DMS153 (cell line): ENCODE measurements at regions not wholly inside any gene's neighbourhood (a gene's known extent, or its start where the extent isn't known, plus 50 kb on each side); places are given as distances from the start of the nearest gene placed in this dataset.
"Not testable (repeated sequence)": the region's sequence is repeated elsewhere in the genome, so short reads cannot be mapped to it uniquely, and the experiment has no call there.

Experiments
- DNase-seq: peaks from one replicate; lab custom pipeline; 2025; lab: John Stamatoyannopoulos, UW

- no peak for DNase-seq
Measured at GRCh38 chr9:73054091-73054490, 97.6 kb upstream of the ANXA1 start.

- DNase-seq: no peak
Measured at GRCh38 chr9:73053543-73053942, 98.1 kb upstream of the ANXA1 start.

GRCh38 chr9:73050887-73051550 is 98.2 kb upstream of the ALDH1A1 start:
- DNase-seq: no peak

- DNase-seq: no peak
Measured at GRCh38 chr9:73050065-73050816, 97.4 kb upstream of the ALDH1A1 start.

GRCh38 chr9:73049280-73049679 is 96.4 kb upstream of the ALDH1A1 start:
- DNase-seq: no peak

GRCh38 chr9:73046769-73047168 is 93.9 kb upstream of the ALDH1A1 start:
- no peak for DNase-seq

- not testable (repeated sequence) for DNase-seq
Measured at GRCh38 chr9:73044776-73045175, 91.9 kb upstream of the ALDH1A1 start.

GRCh38 chr9:73042155-73042554 is 89.3 kb upstream of the ALDH1A1 start:
- DNase-seq: no peak

- no peak for DNase-seq
Measured at GRCh38 chr9:73039271-73040263, 86.7 kb upstream of the ALDH1A1 start.

- DNase-seq: no peak
Measured at GRCh38 chr9:73038613-73039012, 85.8 kb upstream of the ALDH1A1 start.

- no peak for DNase-seq
Measured at GRCh38 chr9:73038089-73038509, 85.2 kb upstream of the ALDH1A1 start.

GRCh38 chr9:73037613-73038012 is 84.8 kb upstream of the ALDH1A1 start:
- no peak for DNase-seq

- DNase-seq: no peak
Measured at GRCh38 chr9:73034962-73035361, 82.1 kb upstream of the ALDH1A1 start.

GRCh38 chr9:73031350-73031749 is 78.5 kb upstream of the ALDH1A1 start:
- no peak for DNase-seq

- no peak for DNase-seq
Measured at GRCh38 chr9:73030370-73031030, 77.6 kb upstream of the ALDH1A1 start.

- DNase-seq: no peak
Measured at GRCh38 chr9:73029346-73029745, 76.5 kb upstream of the ALDH1A1 start.

GRCh38 chr9:73026375-73026774 is 73.5 kb upstream of the ALDH1A1 start:
- DNase-seq: no peak

- no peak for DNase-seq
Measured at GRCh38 chr9:73024601-73025034, 71.8 kb upstream of the ALDH1A1 start.

- DNase-seq: peak; percentile 5
Measured at GRCh38 chr9:73023025-73023541, 70.2 kb upstream of the ALDH1A1 start.

GRCh38 chr9:73022353-73022752 is 69.5 kb upstream of the ALDH1A1 start:
- DNase-seq: no peak

GRCh38 chr9:73020877-73021276 is 68.0 kb upstream of the ALDH1A1 start:
- DNase-seq: no peak

- no peak for DNase-seq
Measured at GRCh38 chr9:73014011-73014410, 61.2 kb upstream of the ALDH1A1 start.
